HepG2 (cell line): ENCODE measurements at regions not wholly inside any gene's neighbourhood (a gene's known extent, or its start where the extent isn't known, plus 50 kb on each side); places are given as distances from the start of the nearest gene placed in this dataset.

Experiments used
- ATAC-seq: fragments of 200-7000 bp; cut with Tn5 transposase; 3 replicates; pipeline ENCODE4 v1.9.1; 2020; ENCODE audit warnings: mild to moderate bottlenecking, moderate library complexity
- BruUV-seq: library from RNA; stranded (reverse); fragments of 400-500 nt; replicated peaks from 2 replicates; lab custom pipeline; 2021; lab: Mats Ljungman, UMichigan
- CTCF ChIA-PET: fragments of 300-600 bp; formaldehyde crosslinking; extraction: SDS; loops from one replicate; lab custom pipeline; 2021; ENCODE audit warnings: low total read pairs, inconsistent platforms, low intra/inter-chr PET ratio; lab: Yijun Ruan, JAX
- POLR2A ChIA-PET: fragments of 350-600 bp; sonication (Branson Sonifier 250); formaldehyde crosslinking; loops from one replicate; lab custom pipeline; 2020; ENCODE audit warnings: antibody characterized with exemption, inconsistent platforms; lab: Yijun Ruan, JAX
- DNase-seq: peaks from one replicate; pipeline ENCODE4 v3.0.0-alpha.2; 2015; ENCODE audit warnings: low spot score
- FAIRE-seq: peaks from 3 replicates; lab custom pipeline; 2011; peaks lifted over from hg19 to GRCh38; lab: Jason Lieb, UNC
- H2AFZ ChIP-seq: one replicate; pipeline ENCODE4 v1.6.1; 2011; ENCODE audit warnings: low read length, inconsistent platforms
- H3K27ac ChIP-seq: fragments of 300-600 bp; 3 replicates; pipeline ENCODE4 v1.8.0; 2011; ENCODE audit warnings: mixed run types, mild to moderate bottlenecking, mixed read lengths, low read length, inconsistent platforms; ENCODE audit not compliant: insufficient read depth; ENCODE audit errors: extremely low read length
- H3K27me3 ChIP-seq, 2 experiments: fragments of 200-600 bp in 1 of 2; 2 replicates in 1 of 2; 3 replicates in 1 of 2; pipeline versions ENCODE4 v1.6.0 to v1.8.0; 2011; ENCODE audit warnings: low read length in 2 of 2, mild to moderate bottlenecking in 2 of 2, moderate library complexity in 2 of 2, inconsistent platforms in 1 of 2; ENCODE audit not compliant: insufficient read depth in 2 of 2, control insufficient read depth in 1 of 2
- H3K36me3 ChIP-seq, 2 experiments: fragments of 200-600 bp in 1 of 2; replicated peaks in 1 of 2; 2 replicates in 1 of 2; 3 replicates in 1 of 2; pipeline versions ENCODE4 v1.5.1 to v1.8.0; 2011; ENCODE audit warnings: low read length in 2 of 2, inconsistent platforms in 1 of 2; ENCODE audit not compliant: insufficient read depth in 2 of 2, control insufficient read depth in 1 of 2
- H3K4me1 ChIP-seq: 2 replicates; pipeline ENCODE4 v1.5.1; 2012; ENCODE audit warnings: low read length, inconsistent platforms; ENCODE audit not compliant: insufficient read depth
- H3K4me2 ChIP-seq: 2 replicates; pipeline ENCODE4 v1.6.0; 2011; ENCODE audit warnings: low read depth, low read length, inconsistent platforms
- H3K4me3 ChIP-seq, 3 experiments: fragments of 200-600 bp in 1 of 3; sonication (generic), shearing (Covaris generic) in 1 of 3; replicated peaks in 1 of 3; 2 replicates each; pipeline ENCODE4 v1.5.1; 2011 to 2016; ENCODE audit warnings: low read length in 3 of 3, inconsistent platforms in 2 of 3, low read depth in 2 of 3, mild to moderate bottlenecking in 2 of 3, control low read depth in 1 of 3, mixed read lengths in 1 of 3; ENCODE audit not compliant: insufficient read depth in 1 of 3
- H3K79me2 ChIP-seq: one replicate; pipeline ENCODE4 v1.6.1; 2011; ENCODE audit warnings: low read length, inconsistent platforms; ENCODE audit not compliant: insufficient read depth
- H3K9ac ChIP-seq: 2 replicates; pipeline ENCODE4 v1.6.0; 2011; ENCODE audit warnings: mild to moderate bottlenecking, low read depth, low read length, inconsistent platforms; ENCODE audit not compliant: insufficient read depth
- H3K9me3 ChIP-seq: 2 replicates; pipeline ENCODE4 v1.5.1; 2012; ENCODE audit warnings: mild to moderate bottlenecking, low read length
- H4K20me1 ChIP-seq: 2 replicates; pipeline ENCODE4 v1.6.0; 2011; ENCODE audit warnings: inconsistent platforms, mild to moderate bottlenecking, low read length, moderate library complexity; ENCODE audit not compliant: insufficient read depth
- ISL2 ChIP-seq: sonication (generic); formaldehyde crosslinking; IDR thresholded peaks from 2 replicates; pipeline ENCODE4 v1.5.0; 2020; ENCODE audit warnings: missing genetic modification reagents
- KLF16 ChIP-seq, 2 experiments: sonication (generic) in 1 of 2; formaldehyde crosslinking in 1 of 2; IDR thresholded peaks; 2 replicates each; pipeline versions ENCODE4 v1.6.1 to v1.8.0; 2016 to 2023; ENCODE audit warnings: missing genetic modification reagents in 2 of 2, missing compliant biosample characterization in 1 of 2
- MTA1 ChIP-seq: sonication (generic); formaldehyde crosslinking; IDR thresholded peaks from 2 replicates; pipeline ENCODE4 v1.4.0; 2020; ENCODE audit warnings: missing genetic modification reagents, mild to moderate bottlenecking, borderline replicate concordance
- NCOR1 ChIP-seq: fragments of 200-600 bp; sonication (generic); IDR thresholded peaks from 2 replicates; pipeline ENCODE4 v1.7.0; 2017; ENCODE audit warnings: antibody characterized with exemption, low read length, borderline replicate concordance
- PAF1 ChIP-seq: IDR thresholded peaks from 2 replicates; pipeline ENCODE4 v1.6.1; 2016; ENCODE audit warnings: missing genetic modification reagents, missing compliant biosample characterization
- POGZ ChIP-seq: sonication (generic); formaldehyde crosslinking; IDR thresholded peaks from 2 replicates; pipeline ENCODE4 v1.4.0; 2020; ENCODE audit warnings: mild to moderate bottlenecking, missing genetic modification reagents
- RXRA ChIP-seq: sonication (generic); formaldehyde crosslinking; IDR thresholded peaks from 2 replicates; pipeline ENCODE4 v1.5.1; 2020; ENCODE audit warnings: missing genetic modification reagents
- ZC3H13 ChIP-seq: sonication (generic); formaldehyde crosslinking; IDR thresholded peaks from 2 replicates; pipeline ENCODE4 v1.8.1; 2023; ENCODE audit warnings: mild to moderate bottlenecking, missing genetic modification reagents, moderate library complexity
- ZNF33B ChIP-seq: sonication (generic); formaldehyde crosslinking; IDR thresholded peaks from 2 replicates; pipeline ENCODE4 v1.5.1; 2020; ENCODE audit warnings: mild to moderate bottlenecking, missing genetic modification reagents
- ZNF577 ChIP-seq: sonication (generic); formaldehyde crosslinking; IDR thresholded peaks from 2 replicates; pipeline ENCODE4 v1.4.0; 2020; ENCODE audit warnings: mild to moderate bottlenecking, low read depth, missing genetic modification reagents, borderline replicate concordance
- WGBS: methylation state at CpG from one replicate; pipeline ENCODE4 v1.1.6; 2017; ENCODE audit warnings: low lambda C conversion rate; 5-methylcytosine and 5-hydroxymethylcytosine counted together
- in situ Hi-C: cut with HindIII; loops from 2 replicates; pipeline ENCODE4 v1.10.0; 2017; ENCODE audit warnings: low pct_unique_long_range_greater_than_20kb; ENCODE audit not compliant: extremely low pct_ligation_motif_present
- intact Hi-C: fragments of 100-400 bp; cut with micrococcal nuclease; formaldehyde crosslinking; loops from one replicate; pipeline ENCODE4 v1.10.0; 2022; ENCODE audit not compliant: unreplicated experiment
- TF ChIP-seq, protein P1 (sequence below): sonication (generic); formaldehyde crosslinking; conservative IDR thresholded peaks from 2 replicates; pipeline ENCODE4 v1.8.0; 2022; ENCODE audit warnings: low read depth, missing genetic modification reagents
- TF ChIP-seq, protein P2 (sequence below): sonication (generic); formaldehyde crosslinking; IDR thresholded peaks from 2 replicates; pipeline ENCODE4 v1.8.0; 2022; ENCODE audit warnings: missing genetic modification reagents, mild to moderate bottlenecking, inconsistent platforms, borderline replicate concordance
- TF ChIP-seq, protein P3 (sequence below): sonication (generic); formaldehyde crosslinking; IDR thresholded peaks from 2 replicates; pipeline ENCODE4 v1.5.1; 2020; ENCODE audit warnings: mild to moderate bottlenecking, missing genetic modification reagents, moderate library complexity

DNA sequence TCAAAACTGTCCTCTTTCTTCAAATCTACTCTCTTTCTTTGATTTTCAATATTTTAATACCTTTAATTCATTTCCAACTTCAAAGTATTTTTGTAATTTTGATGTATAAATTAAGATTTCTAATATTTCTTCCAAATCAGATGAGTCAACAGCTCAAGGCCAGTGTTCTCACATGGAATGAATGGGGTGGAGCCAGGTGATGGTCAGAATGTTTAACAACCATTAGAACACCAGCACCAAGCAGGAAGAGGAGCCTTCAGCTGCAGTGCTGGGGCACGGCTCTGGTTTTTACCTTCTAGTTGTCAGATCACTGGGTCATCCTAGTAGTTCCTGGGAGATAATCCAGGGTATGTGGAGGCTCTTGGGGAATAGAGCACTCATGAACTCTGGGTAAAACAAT is 494.5 kb upstream of the PDZRN3 start:
- ChIA-PET CTCF (no interaction called here), POLR2A (no interaction called here)
- Histone ChIP-seq H3K4me3 (no peak overlapping the region), H3K27ac (no peak overlapping the region), H3K27me3 (no peaks in the 10 kb centered on the region), H3K9me3 (peaks cover 55% of the 10 kb centered on the region), H3K4me2 (no peak overlapping the region), H3K79me2 (no peaks in the 10 kb centered on the region), H3K36me3 (no peaks in the 10 kb centered on the region), H2AFZ (no peak overlapping the region), H3K4me1 (no peaks in the 10 kb centered on the region), H3K9ac (no peak overlapping the region), H4K20me1 (no peaks in the 10 kb centered on the region)
- BruUV-seq, result no TSS peak
- TF ChIP-seq ZC3H13 (CRISPR knock-in tag) (no peak), NCOR1 (no peak)
- FAIRE-seq, result no peak
- WGBS, result 0% methylated on average over 1 of the region's 1 CpG
- intact Hi-C loops (no loop called here), in situ Hi-C loops (no loop called here)
- no peak for DNase-seq
- no peak for ATAC-seq

DNA sequence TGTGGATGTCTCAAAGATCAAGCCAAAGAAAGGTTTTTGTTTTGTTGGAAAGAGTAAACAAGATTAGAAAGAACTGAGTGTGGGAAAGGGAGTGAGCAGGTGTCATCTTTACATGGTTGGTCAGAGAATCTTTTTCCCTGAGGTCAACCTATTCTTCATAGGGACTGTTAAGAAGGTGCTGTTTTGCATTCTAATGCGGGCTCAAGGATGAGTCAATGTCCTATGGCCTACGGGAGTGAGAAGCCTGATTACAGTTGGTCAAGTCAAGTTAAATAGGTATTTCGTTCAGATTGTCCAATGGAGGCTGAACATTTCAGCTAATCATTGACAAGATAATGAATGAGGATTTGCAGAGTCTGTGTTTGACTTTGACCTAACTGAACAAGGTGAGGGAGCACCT is 491.2 kb upstream of the PDZRN3 start:
- CTCF ChIA-PET, result no interaction called here
- TF ChIP-seq ZNF33B (CRISPR knock-in tag), result no peak
- TF ChIP-seq, protein P1, sequence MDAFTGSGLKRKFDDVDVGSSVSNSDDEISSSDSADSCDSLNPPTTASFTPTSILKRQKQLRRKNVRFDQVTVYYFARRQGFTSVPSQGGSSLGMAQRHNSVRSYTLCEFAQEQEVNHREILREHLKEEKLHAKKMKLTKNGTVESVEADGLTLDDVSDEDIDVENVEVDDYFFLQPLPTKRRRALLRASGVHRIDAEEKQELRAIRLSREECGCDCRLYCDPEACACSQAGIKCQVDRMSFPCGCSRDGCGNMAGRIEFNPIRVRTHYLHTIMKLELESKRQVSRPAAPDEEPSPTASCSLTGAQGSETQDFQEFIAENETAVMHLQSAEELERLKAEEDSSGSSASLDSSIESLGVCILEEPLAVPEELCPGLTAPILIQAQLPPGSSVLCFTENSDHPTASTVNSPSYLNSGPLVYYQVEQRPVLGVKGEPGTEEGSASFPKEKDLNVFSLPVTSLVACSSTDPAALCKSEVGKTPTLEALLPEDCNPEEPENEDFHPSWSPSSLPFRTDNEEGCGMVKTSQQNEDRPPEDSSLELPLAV (CRISPR knock-in tag), result no peak
- TF ChIP-seq MTA1 (CRISPR knock-in tag), result no peak
- TF ChIP-seq POGZ (CRISPR knock-in tag), result no peak
- TF ChIP-seq, protein P2, sequence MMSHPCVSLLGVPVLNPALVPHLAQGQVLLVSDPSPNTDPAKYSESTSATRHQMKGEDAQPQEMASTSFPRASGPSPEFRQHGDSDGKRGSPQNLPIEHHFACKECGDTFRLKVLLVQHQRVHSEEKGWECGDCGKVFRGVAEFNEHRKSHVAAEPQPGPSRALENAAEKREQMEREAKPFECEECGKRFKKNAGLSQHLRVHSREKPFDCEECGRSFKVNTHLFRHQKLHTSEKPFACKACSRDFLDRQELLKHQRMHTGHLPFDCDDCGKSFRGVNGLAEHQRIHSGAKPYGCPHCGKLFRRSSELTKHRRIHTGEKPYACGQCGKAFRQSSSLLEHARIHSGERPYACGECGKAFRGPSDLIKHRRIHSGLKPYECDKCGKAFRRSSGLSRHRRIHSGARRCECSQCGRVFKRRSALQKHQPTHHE, result no peak
- no peak for TF ChIP-seq RXRA (CRISPR knock-in tag)
- TF ChIP-seq PAF1 (CRISPR knock-in tag), result no peak
- TF ChIP-seq ZNF577 (CRISPR knock-in tag), result no peak
- TF ChIP-seq, protein P3, sequence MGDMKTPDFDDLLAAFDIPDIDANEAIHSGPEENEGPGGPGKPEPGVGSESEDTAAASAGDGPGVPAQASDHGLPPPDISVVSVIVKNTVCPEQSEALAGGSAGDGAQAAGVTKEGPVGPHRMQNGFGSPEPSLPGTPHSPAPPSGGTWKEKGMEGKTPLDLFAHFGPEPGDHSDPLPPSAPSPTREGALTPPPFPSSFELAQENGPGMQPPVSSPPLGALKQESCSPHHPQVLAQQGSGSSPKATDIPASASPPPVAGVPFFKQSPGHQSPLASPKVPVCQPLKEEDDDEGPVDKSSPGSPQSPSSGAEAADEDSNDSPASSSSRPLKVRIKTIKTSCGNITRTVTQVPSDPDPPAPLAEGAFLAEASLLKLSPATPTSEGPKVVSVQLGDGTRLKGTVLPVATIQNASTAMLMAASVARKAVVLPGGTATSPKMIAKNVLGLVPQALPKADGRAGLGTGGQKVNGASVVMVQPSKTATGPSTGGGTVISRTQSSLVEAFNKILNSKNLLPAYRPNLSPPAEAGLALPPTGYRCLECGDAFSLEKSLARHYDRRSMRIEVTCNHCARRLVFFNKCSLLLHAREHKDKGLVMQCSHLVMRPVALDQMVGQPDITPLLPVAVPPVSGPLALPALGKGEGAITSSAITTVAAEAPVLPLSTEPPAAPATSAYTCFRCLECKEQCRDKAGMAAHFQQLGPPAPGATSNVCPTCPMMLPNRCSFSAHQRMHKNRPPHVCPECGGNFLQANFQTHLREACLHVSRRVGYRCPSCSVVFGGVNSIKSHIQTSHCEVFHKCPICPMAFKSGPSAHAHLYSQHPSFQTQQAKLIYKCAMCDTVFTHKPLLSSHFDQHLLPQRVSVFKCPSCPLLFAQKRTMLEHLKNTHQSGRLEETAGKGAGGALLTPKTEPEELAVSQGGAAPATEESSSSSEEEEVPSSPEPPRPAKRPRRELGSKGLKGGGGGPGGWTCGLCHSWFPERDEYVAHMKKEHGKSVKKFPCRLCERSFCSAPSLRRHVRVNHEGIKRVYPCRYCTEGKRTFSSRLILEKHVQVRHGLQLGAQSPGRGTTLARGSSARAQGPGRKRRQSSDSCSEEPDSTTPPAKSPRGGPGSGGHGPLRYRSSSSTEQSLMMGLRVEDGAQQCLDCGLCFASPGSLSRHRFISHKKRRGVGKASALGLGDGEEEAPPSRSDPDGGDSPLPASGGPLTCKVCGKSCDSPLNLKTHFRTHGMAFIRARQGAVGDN, result no peak
- no peak for TF ChIP-seq KLF16 (CRISPR knock-in tag; IDR thresholded peaks at IDR 0.05)
- no peak for TF ChIP-seq ISL2 (CRISPR knock-in tag)

More for the DNA sequence above, 491.2 kb upstream of the PDZRN3 start:
- intact Hi-C loops, result no loop called here
- no peak for DNase-seq
- H3K27me3 ChIP-seq, result no peaks in the 10 kb centered on the region
- H3K9ac ChIP-seq, result no peak overlapping the region
- in situ Hi-C loops, result no loop called here
- POLR2A ChIA-PET, result no interaction called here
- FAIRE-seq, result no peak
- no peak overlapping the region for H2AFZ ChIP-seq
- H3K9me3 ChIP-seq, result peaks cover 40% of the 10 kb centered on the region
- no peaks in the 10 kb centered on the region for H3K36me3 ChIP-seq
- no peak overlapping the region for H3K27ac ChIP-seq
- no peaks in the 10 kb centered on the region for H4K20me1 ChIP-seq
- no peak overlapping the region for H3K4me2 ChIP-seq
- WGBS, result 2% methylated on average over 3 of the region's 3 CpGs
- H3K4me1 ChIP-seq, result no peaks in the 10 kb centered on the region
- H3K79me2 ChIP-seq, result no peaks in the 10 kb centered on the region
- no peak overlapping the region for H3K4me3 ChIP-seq
- no peak for ATAC-seq
- no TSS peak for BruUV-seq
